GM19239 (cell line): ENCODE measurements at regions not wholly inside any gene's neighbourhood (a gene's known extent, or its start where the extent isn't known, plus 50 kb on each side); places are given as distances from the start of the nearest gene placed in this dataset.

Experiments
- DNase-seq: peaks from one replicate; pipeline ENCODE4 v3.0.0; 2011; ENCODE audit warnings: low spot score; ENCODE audit not compliant: insufficient read length
- FAIRE-seq: peaks from 2 replicates; lab custom pipeline; 2011; peaks lifted over from hg19 to GRCh38; lab: Jason Lieb, UNC

- DNase-seq: no peak
- peak; percentile 51 for FAIRE-seq
These were observed 198.4 kb upstream of the FOXN3 start for GRCh38 chr14:89615421-89615820.

- FAIRE-seq: no peak
- DNase-seq: no peak
These were observed 197.1 kb upstream of the FOXN3 start for GRCh38 chr14:89614009-89614691.

GRCh38 chr14:89613260-89614008, 196.4 kb upstream of the FOXN3 start:
- DNase-seq (no peak), FAIRE-seq (peak; percentile 78)

GRCh38 chr14:89609500-89610100, 192.6 kb upstream of the FOXN3 start:
- FAIRE-seq (no peak), DNase-seq (no peak)

DNA sequence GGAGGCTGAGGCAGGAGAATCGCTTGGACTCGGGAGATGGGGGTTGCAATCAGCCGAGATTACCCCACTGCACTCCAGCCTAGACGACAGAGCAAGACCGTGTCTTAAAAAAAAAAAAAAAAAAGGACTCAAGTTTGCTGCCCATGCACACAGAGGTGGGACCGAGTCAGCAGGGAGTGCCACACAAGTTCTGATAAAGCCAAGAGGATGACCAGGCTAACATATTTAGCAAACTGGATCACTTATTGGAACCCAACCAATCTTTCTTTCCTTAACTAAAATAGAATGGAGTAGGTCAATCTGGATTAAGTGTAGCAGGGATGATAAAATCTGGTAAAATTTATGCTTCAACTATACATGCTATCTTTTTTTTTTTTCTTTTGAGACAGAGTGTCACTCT, 190.4 kb upstream of the FOXN3 start:
- no peak for DNase-seq
- no peak for FAIRE-seq

GRCh38 chr14:89603938-89604480, 187.0 kb upstream of the FOXN3 start:
- DNase-seq: no peak
- FAIRE-seq: no peak

GRCh38 chr14:89600950-89601826, 184.2 kb upstream of the FOXN3 start:
- FAIRE-seq (no peak), DNase-seq (no peak)

DNA sequence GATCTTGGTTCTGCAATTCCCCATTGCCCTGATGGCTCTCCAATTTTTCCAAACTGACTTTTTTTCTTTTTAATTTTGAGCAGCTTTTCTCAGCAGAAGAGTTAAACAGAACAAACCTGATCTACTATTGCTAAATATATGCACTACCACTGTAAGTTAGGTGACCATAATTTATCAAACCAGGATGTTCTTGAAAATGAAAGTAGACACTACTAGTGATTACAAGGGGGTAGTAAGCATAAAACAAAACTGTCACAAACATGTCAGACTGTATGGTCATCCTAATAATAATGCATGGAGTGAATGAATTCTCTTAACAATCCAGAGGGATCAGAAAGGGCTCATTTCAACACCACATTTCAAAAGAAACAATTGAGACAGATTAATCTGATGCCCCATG, 183.0 kb upstream of the FOXN3 start:
- DNase-seq (no peak), FAIRE-seq (no peak)

DNA sequence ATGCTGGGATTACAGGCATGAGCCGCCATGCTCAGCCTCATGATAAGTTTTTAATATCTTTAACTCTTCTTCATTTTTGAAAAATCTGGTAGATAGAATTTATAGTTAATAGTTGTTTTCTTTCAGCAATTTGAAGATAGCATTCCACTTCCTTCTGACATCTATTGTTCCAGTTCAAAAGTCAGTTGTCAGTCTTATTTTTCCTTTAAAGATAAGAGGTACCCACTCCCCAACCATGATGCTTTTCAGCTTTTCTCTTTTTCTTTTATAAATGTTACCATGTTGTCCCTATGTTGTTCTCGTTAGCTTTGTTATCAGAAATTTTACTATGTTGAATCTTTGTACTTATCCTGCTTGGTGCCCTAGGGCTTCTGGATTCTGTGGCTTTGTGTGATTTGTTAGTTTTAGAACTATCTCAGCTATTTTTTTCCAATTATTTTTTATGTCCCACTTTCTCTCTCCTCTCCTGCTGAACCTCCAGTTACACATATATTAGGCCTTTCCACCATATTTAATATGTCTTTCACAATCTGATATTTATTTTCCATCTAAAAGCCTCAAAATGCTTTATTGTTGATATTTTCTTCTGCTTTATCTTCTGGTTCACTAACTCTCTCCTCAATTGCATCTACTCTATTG, 181.6 kb upstream of the FOXN3 start:
- FAIRE-seq (peak; percentile 42), DNase-seq (no peak)

DNA sequence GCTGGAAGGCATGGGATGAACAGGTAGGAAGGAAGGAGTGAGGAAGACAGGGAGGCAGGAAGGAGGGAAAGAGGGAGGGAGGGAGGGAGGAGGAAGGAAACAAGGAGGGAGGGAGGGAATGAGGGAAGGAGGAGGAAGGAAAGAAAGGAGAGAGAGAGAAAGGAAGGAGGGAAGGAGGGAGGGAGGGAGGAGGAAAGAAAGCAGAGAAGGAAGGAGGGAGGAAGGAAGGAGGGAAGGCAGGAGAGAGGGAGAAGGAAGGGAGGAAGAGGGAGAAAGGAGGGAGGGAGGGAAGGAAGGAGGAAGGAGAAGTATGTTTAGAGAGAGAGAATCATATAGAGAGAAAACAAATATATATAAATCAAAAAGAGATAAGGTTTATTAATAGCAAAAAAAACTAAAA, 175.9 kb upstream of the FOXN3 start:
- FAIRE-seq: no peak

GRCh38 chr14:89589400-89590118, 172.5 kb upstream of the FOXN3 start:
- DNase-seq (peak; percentile 18), FAIRE-seq (peak; percentile 78)

More for the DNA sequence above, 175.9 kb upstream of the FOXN3 start:
- DNase-seq: no peak

DNA sequence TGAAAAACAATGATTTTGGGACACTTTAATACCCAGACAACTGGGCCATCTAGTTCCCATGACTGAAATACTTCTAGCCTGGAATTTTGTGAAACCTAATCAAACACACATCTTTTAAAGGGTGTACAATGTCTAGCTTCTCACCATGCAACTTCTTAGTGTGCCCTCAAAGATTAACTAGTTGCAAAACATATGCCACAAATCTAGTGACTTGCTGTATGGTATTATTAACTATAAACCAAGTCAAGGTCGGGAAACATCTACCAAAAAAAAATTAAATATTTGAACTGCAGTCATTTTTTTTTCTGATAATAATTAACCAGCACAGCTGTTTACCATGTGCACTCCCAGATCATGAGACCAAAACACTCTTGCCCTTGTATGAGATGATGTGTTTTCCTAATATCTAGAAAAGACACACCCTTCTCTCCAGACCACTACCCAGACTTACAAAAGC, 171.8 kb upstream of the FOXN3 start:
- DNase-seq (no peak), FAIRE-seq (no peak)

DNA sequence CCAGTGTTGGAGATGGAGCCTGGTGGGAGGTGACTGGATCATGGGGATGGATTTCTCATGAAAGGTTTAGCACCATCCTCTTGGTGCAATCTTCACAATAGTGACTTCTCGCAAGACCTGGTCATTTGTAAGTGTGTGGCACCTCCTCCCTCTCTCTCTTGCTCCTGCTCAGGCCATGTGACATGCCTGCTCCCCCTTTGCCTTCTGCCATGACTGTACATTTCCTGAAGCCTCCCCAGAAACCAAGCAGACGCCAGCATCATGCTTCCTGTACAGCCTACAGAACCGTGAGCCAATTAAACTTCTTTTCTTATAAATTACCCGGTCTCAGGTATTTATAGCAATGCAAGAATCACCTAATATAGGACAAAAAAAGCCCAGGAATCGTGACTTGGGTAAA, 171.0 kb upstream of the FOXN3 start:
- no peak for FAIRE-seq

GRCh38 chr14:89587136-89587420, 170.0 kb upstream of the FOXN3 start:
- FAIRE-seq (no peak), DNase-seq (no peak)

More for the DNA sequence above, 171.0 kb upstream of the FOXN3 start:
- DNase-seq: no peak

DNA sequence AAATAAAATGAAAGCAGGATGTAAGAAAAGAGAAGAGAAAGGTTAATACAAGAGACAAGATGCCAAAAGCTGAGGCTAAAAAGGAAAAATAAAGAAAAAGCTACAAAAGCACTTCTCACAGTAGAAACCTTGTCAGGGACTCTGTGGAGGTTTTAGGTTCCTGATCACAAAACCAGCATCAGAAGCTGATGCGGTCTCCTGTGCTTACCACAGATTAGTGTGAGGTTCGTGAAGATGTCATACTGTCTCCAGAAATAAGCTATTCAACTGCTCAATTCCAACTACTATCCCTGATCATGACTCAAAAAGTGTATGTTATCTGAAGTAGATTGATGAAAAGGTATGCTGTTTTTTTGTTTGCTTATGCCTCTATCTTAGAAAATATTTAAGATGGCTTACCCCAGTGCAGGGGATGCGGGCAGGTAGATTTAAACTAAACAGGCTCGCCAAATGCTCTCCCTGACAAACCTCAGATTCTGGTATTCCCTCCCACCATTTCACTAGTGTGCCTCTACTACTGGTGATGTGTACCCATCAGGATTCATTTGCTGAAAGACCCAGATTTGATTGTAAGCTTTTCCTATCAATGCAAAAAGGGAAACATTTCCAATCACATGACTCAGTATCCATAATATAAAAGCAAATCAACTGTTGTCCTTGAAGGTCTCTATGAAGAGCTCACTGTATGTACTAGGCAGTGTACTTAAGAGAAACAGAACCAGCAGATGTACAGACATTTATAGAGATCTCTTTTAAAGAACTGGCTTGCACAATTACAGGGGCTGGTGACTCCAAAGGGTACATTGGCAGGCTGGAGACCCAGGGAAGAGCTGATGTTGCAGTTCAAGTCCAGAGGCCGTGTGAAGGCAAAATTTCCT, 169.5 kb upstream of the FOXN3 start:
- DNase-seq (no peak), FAIRE-seq (no peak)

DNA sequence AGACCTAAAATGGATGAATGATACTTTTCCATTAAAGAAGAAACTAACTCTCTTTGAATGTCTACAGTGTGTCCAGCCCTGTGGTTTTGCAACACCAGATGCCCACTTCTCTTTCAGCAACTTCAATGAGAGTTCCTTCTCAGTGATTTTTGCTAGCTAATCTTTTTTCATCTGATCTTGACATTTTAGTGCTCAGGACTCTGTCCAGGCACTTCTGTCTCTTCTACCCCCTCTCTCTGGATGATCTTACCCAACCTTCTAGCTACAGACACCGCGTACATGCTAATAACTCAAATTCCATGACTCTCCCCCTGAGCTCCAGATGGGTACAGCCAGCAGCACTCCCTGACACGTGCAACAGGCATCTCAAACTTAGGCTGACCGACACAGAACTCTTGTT, 161.1 kb upstream of the FOXN3 start:
- DNase-seq: no peak

DNA sequence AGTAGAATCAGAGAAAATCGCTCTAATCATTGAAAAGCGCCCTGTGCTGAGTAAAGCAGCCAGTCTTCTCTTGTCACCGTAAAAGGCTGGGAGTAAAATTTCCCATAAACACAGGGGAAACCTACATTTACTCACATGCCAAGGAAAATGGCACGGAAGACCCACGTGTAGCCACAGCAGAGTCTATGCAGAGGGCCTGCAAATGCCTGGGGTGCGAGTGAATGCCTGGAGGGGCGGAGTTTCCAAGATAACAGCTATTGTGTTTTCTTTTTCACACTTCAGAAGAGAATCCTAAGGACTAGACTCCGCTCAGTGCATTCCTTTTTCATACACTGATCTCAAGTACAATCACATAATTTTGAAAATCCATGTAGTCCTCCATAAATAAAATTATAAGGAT, 159.9 kb upstream of the FOXN3 start:
- FAIRE-seq (no peak), DNase-seq (no peak)

More for the DNA sequence above, 161.1 kb upstream of the FOXN3 start:
- FAIRE-seq: no peak
